Neutrophil (primary cell): ENCODE measurements at regions not wholly inside any gene's neighbourhood (a gene's known extent, or its start where the extent isn't known, plus 50 kb on each side); places are given as distances from the start of the nearest gene placed in this dataset.
"Not testable (repeated sequence)": the region's sequence is repeated elsewhere in the genome, so short reads cannot be mapped to it uniquely, and the experiment has no call there.

ENCODE experiments used
- H3K27ac ChIP-seq: fragments of 200-600 bp; sonication (generic); 2 replicates; pipeline ENCODE4 v1.5.1; 2016; ENCODE audit warnings: mild to moderate bottlenecking, moderate library complexity
- H3K27me3 ChIP-seq: fragments of 200-600 bp; sonication (generic); 2 replicates; pipeline ENCODE4 v1.6.0; 2016; ENCODE audit warnings: mild to moderate bottlenecking
- H3K36me3 ChIP-seq: fragments of 200-600 bp; sonication (generic); 2 replicates; pipeline ENCODE4 v1.5.1; 2017
- H3K4me1 ChIP-seq, 2 experiments: fragments of 200-600 bp in 1 of 2; sonication (generic) in 1 of 2; 1 replicate in 1 of 2; 2 replicates in 1 of 2; pipeline versions ENCODE4 v1.5.1 to v1.6.1; 2013 to 2016; ENCODE audit warnings: low read depth in 1 of 2, low read length in 1 of 2, mild to moderate bottlenecking in 1 of 2, moderate library complexity in 1 of 2; ENCODE audit not compliant: control insufficient read depth in 1 of 2, insufficient read depth in 1 of 2
- H3K4me3 ChIP-seq, 2 experiments: fragments of 200-600 bp in 1 of 2; sonication (generic) in 1 of 2; 1 replicate in 1 of 2; 2 replicates in 1 of 2; pipeline ENCODE4 v1.5.1; 2013 to 2016; ENCODE audit warnings: low read depth in 1 of 2, low read length in 1 of 2, mild to moderate bottlenecking in 1 of 2, moderate library complexity in 1 of 2
- H3K9me3 ChIP-seq: fragments of 200-600 bp; sonication (generic); 2 replicates; pipeline ENCODE4 v1.5.1; 2016
- TF ChIP-seq, protein P1 (sequence below): fragments of 200-600 bp; sonication (generic); IDR thresholded peaks from 2 replicates; pipeline ENCODE4 v1.5.1; 2016; ENCODE audit warnings: antibody characterized with exemption

DNA sequence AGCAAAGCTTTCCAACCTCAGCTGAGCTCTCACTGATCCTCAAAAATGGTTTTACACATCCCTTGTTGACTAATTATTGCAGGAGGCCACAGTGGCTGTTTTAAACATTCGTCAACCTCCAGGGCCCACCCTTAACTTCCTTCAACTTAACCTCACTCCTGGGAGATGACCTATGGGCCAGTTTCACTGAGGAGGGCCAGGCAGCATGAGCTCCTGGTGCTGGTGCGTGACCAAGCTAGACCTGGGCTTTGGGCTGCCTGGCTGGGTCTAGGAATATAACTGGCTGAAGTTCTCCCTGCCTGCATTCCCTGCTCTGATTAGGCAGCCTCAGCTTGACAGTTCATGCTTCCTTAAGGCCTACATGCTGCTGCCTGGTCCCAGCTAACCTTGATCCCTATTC lies 273.7 kb upstream of the ATP11B start:
- Histone ChIP-seq H3K27ac (no peak overlapping the region), H3K4me3 (no peak overlapping the region), H3K36me3 (no peaks in the 10 kb centered on the region), H3K9me3 (no peaks in the 10 kb centered on the region), H3K27me3 (no peaks in the 10 kb centered on the region), H3K4me1 (no peaks in the 10 kb centered on the region)
- TF ChIP-seq, protein P1, sequence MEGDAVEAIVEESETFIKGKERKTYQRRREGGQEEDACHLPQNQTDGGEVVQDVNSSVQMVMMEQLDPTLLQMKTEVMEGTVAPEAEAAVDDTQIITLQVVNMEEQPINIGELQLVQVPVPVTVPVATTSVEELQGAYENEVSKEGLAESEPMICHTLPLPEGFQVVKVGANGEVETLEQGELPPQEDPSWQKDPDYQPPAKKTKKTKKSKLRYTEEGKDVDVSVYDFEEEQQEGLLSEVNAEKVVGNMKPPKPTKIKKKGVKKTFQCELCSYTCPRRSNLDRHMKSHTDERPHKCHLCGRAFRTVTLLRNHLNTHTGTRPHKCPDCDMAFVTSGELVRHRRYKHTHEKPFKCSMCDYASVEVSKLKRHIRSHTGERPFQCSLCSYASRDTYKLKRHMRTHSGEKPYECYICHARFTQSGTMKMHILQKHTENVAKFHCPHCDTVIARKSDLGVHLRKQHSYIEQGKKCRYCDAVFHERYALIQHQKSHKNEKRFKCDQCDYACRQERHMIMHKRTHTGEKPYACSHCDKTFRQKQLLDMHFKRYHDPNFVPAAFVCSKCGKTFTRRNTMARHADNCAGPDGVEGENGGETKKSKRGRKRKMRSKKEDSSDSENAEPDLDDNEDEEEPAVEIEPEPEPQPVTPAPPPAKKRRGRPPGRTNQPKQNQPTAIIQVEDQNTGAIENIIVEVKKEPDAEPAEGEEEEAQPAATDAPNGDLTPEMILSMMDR = no peak

DNA sequence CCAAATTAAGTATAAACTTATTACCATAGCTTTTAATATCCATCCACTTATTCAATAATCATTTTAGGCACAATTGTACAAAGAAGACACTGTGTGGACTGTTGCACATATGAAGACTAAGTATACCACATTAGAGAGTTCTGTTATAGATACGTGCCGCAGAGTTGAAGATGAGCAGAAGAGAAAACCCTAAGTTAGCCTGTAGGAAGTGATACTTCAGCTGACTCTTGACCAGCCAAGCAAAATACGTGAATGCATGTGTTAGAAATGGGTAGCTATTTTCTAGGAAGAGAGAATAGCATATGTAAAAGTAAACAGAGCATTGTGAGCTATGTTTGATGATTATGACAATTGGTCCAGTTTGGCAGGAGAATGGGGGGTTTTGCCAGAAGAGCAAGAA lies 272.0 kb upstream of the ATP11B start:
- Histone ChIP-seq H3K9me3 (no peaks in the 10 kb centered on the region), H3K27ac (no peak overlapping the region), H3K4me1 (no peaks in the 10 kb centered on the region), H3K4me3 (no peak overlapping the region), H3K27me3 (no peaks in the 10 kb centered on the region), H3K36me3 (no peaks in the 10 kb centered on the region)
- TF ChIP-seq, protein P1 = no peak

DNA sequence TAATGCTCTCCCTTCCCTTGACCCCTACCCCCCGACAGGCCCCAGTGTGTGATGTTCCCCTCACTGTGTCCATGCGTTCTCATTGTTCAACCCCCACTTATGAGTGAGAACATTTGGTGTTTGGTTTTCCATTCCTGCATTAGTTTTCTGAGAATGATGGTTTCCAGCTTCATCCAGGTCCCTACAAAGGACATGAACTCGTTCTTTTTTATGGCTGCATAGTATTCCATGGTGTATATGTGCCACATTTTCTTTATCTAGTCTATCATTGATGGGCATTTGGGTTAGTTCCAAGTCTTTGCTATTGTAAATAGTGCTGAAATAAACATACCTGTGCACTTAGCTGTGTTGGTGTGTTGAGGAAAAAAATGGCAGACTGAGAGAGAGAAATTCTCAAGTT lies 269.9 kb upstream of the ATP11B start:
- H3K9me3 ChIP-seq, H3K4me3 ChIP-seq, H3K36me3 ChIP-seq, H3K4me1 ChIP-seq, H3K27me3 ChIP-seq, H3K27ac ChIP-seq: not testable (repeated sequence)

DNA sequence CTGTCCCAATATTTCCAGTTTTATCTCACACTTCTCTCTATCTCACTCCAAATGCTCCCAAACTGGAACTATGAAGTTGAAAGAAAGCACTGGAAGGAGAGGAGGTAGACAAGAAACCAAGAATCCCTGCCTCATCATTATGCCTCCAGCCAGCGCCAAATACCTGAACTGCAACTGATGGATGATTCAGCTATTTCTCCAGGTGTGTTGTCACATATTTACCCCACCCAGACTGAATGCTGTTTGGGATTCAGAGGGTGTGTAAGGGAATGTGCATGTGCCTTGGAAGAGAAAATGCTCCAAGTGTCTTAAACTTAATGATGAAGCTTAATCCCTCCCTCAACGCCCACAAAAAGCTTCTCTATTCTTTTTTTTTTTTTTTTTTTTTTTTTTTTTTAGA lies 269.5 kb upstream of the ATP11B start:
- no peaks in the 10 kb centered on the region for H3K9me3 ChIP-seq

DNA sequence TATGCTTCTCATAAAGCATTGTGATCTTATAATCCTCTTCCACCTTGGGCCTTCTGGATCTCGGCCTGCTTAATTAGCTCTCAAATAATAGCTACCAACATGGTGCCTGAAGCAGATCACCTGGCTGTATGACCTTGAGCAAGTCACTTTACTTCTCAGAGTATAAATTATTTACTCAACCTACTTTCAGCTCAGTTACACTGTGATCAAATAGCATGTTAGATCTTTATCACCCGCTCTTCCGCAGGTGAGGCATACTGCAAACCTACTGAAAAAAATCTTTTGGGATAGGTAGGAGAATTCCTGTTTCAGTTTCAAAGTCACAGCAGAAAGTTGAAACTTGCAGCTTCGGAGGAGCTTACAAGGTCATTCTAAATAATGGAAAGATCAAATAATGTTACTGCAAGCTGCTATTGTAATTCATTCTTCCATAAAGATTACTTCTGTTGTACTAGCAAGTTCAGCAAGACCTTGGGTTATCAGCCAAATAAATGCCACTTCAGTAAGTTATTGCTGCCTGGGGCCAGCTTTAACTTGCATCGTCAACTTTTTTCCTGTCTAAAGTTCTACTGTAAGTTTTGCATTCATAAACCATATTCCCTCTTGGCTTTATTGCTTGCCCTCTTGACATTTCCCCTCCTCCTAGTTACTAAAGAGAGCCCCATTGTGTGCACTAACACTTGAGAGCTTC lies 268.4 kb upstream of the ATP11B start:
- TF ChIP-seq, protein P1 = no peak
- Histone ChIP-seq H3K4me1 (no peaks in the 10 kb centered on the region), H3K36me3 (no peaks in the 10 kb centered on the region), H3K4me3 (no peak overlapping the region), H3K9me3 (no peaks in the 10 kb centered on the region), H3K27me3 (no peaks in the 10 kb centered on the region), H3K27ac (no peak overlapping the region)

More for the DNA sequence above, 269.5 kb upstream of the ATP11B start:
- no peaks in the 10 kb centered on the region for H3K27me3 ChIP-seq
- no peak overlapping the region for H3K27ac ChIP-seq
- TF ChIP-seq, protein P1 = no peak
- no peak overlapping the region for H3K4me3 ChIP-seq
- H3K36me3 ChIP-seq = no peaks in the 10 kb centered on the region
- no peaks in the 10 kb centered on the region for H3K4me1 ChIP-seq

DNA sequence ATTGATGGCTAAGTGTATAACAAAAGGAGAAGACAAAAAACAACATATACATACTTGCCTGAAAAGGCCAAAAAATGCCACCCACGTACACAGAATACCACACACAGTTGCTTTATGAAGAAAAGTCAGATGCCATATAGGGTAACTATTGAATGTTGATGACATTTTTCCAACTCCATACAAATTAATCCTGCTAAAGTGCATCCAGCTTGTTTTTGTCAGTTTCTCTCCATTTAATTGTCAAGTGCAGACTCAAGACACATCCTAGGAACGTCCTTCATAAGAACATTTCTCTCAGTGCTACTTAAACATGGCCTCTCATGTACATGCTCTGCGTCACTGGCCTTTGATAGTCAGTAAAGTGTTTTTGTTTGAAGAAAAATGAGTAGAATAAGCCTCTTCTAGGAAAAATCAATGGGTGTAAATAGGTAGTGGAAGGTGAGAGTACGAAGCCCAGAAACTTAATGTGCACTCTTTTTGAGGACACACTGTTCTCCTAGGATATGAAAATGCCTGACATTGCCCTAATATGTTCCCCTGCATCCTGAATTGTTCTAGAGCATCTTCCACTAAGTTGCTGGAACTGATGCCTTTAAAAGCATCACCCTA lies 267.4 kb upstream of the ATP11B start:
- H3K9me3 ChIP-seq = no peaks in the 10 kb centered on the region

More for the DNA sequence above, 267.4 kb upstream of the ATP11B start:
- Histone ChIP-seq H3K27me3 (no peaks in the 10 kb centered on the region), H3K36me3 (no peaks in the 10 kb centered on the region), H3K27ac (no peak overlapping the region), H3K4me1 (no peaks in the 10 kb centered on the region), H3K4me3 (no peak overlapping the region)
- TF ChIP-seq, protein P1 = no peak
